Mucosa of descending colon (tissue), 3 donors: ENCODE measurements at regions not wholly inside any gene's neighbourhood (a gene's known extent, or its start where the extent isn't known, plus 50 kb on each side); places are given as distances from the start of the nearest gene placed in this dataset.

Source experiments
- ATAC-seq: fragments of 200-7000 bp; cut with Tn5 transposase; one replicate; pipeline ENCODE4 v1.9.1; 2020; ENCODE audit warnings: mild to moderate bottlenecking, moderate library complexity
- DNase-seq, 3 donors: peaks; one replicate each; pipeline ENCODE4 v3.0.0-alpha.2; 2020
- H3K36me3 ChIP-seq: fragments of 200-600 bp; one replicate; pipeline ENCODE4 v1.8.0; 2021; ENCODE audit warnings: low read depth, mild to moderate bottlenecking
- H3K4me1 ChIP-seq: fragments of 200-600 bp; one replicate; pipeline ENCODE4 v1.8.0; 2021; ENCODE audit warnings: low read depth, mild to moderate bottlenecking
- H3K4me3 ChIP-seq: fragments of 200-600 bp; one replicate; pipeline ENCODE4 v1.8.0; 2021; ENCODE audit warnings: mild to moderate bottlenecking
- H3K9me3 ChIP-seq: fragments of 200-600 bp; one replicate; pipeline ENCODE4 v1.8.0; 2021; ENCODE audit warnings: mild to moderate bottlenecking
- intact Hi-C, 2 donors: fragments of 100-400 bp; cut with DNase I in 1 of 2; cut with micrococcal nuclease in 1 of 2; formaldehyde crosslinking; loops; one replicate each; pipeline versions ENCODE4 v1.11.0 to v1.11.1; 2022; cut with DNase I, micrococcal nuclease
- TF ChIP-seq, protein P1 (sequence below): fragments of 200-600 bp; IDR thresholded peaks from one replicate; pipeline ENCODE4 v1.8.0; 2022; ENCODE audit warnings: antibody characterized with exemption, mild to moderate bottlenecking
- donor health status: DM: no; HTN: no; CAD: no; lungs with moderate emphysema.
- donor health status: DM: no; HTN: no; CAD: no.
- donor health status: DM: no; HTN: yes; CAD: no.

DNA sequence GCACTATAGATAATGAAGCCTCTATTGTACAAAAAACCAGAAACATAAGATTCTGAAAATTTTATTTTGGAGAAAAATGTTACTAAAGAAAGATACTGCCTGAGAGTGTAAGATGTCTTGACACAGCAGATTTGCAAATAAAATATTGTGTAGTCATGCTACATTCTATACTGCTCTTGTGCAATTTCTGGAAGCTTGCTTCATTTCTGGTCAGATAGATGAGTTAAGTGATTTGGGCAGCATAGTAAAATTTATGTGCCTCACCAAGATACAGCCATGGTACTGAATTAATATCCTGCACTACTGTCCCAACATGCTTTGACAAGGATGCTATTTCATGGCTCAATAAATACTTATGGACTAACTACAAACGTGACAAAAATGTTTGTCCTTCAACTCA is 55.1 kb upstream of the STARD13 start:
- Histone ChIP-seq H3K4me3 (no peak overlapping the region), H3K36me3 (no peaks in the 10 kb centered on the region), H3K9me3 (no peaks in the 10 kb centered on the region), H3K4me1 (no peaks in the 10 kb centered on the region)
- TF ChIP-seq, protein P1, sequence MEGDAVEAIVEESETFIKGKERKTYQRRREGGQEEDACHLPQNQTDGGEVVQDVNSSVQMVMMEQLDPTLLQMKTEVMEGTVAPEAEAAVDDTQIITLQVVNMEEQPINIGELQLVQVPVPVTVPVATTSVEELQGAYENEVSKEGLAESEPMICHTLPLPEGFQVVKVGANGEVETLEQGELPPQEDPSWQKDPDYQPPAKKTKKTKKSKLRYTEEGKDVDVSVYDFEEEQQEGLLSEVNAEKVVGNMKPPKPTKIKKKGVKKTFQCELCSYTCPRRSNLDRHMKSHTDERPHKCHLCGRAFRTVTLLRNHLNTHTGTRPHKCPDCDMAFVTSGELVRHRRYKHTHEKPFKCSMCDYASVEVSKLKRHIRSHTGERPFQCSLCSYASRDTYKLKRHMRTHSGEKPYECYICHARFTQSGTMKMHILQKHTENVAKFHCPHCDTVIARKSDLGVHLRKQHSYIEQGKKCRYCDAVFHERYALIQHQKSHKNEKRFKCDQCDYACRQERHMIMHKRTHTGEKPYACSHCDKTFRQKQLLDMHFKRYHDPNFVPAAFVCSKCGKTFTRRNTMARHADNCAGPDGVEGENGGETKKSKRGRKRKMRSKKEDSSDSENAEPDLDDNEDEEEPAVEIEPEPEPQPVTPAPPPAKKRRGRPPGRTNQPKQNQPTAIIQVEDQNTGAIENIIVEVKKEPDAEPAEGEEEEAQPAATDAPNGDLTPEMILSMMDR, result no peak
- intact Hi-C loops, result no loop called here
- DNase-seq (no peak), ATAC-seq (no peak)

DNA sequence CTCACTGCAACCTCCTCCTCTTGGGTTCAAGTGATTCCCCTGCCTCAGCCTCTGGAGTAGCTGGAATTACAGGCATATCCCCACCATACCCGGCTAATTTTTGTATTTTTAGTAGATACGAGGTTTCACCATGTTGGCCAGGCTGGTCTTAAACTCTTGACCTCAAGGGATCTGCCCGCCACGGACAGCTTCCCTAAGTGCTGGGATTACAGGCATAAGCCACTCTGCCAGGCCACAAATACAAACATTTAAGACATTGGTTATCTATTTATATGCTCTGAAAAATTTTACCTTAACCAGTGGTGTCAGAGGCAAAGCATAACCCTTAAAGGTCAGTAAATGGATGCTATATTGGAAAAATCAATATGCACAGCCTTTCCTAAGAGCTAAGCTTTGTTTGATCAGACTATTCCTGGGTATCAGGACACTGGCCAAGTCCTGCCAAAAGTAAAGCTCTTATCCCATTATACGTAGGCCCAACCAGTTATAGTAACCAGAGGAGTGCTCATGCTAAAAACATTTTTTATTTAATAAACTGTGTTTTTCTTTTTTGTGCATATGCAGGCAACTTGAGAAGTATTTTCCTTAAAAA is 56.4 kb upstream of the STARD13 start:
- no peaks in the 10 kb centered on the region for H3K4me1 ChIP-seq
- no peaks in the 10 kb centered on the region for H3K9me3 ChIP-seq
- ATAC-seq (no peak), DNase-seq (no peak)
- TF ChIP-seq, protein P1, result no peak
- no peak overlapping the region for H3K4me3 ChIP-seq
- H3K36me3 ChIP-seq, result no peaks in the 10 kb centered on the region
- intact Hi-C loops, result no loop called here

DNA sequence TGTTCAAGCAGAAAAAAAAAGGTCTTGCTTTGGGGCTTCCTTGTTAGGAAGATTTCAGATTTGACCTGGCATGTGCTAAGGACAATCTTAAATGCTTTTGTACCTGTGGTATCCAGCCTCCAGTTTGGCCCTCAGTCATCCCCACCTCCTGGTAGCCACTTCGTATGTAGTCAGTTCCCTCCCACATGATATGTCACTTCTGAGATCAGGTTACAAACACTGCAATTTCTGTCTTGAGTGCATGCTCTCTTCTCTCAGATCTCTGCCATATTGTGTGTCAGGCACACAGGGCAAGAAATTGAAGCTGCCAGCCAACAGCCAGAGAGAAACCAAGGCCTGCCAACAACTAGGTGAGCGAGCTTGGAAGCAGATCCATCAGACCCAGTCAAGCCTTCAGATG is 60.3 kb upstream of the STARD13 start:
- intact Hi-C loops, result no loop called here
- Histone ChIP-seq H3K4me3 (no peak overlapping the region), H3K4me1 (peaks cover 3% of the 10 kb centered on the region), H3K36me3 (no peaks in the 10 kb centered on the region), H3K9me3 (no peaks in the 10 kb centered on the region)
- DNase-seq (no peak), ATAC-seq (no peak)
- TF ChIP-seq, protein P1, result no peak

DNA sequence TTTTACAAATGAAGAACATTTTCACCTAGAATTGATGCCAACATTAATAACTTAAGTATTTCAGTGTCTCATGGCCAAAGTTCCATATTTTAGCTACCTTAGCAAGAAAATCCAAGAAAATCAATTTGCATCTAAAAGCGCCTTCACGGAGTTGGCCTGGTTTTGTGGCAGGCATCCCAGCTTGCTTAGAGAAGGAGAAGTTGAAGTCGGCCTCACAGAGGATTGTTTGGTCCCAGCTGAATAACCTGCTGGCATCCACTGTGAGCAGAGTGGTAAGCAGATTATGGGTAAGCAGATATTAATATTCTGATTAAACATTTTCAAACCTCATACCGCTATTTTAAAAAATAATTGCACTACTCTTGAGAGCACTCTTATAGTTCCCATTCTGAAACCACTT is 62.3 kb upstream of the STARD13 start:
- no peak for DNase-seq
- Histone ChIP-seq H3K36me3 (no peaks in the 10 kb centered on the region), H3K4me3 (no peak overlapping the region), H3K9me3 (no peaks in the 10 kb centered on the region), H3K4me1 (peaks cover 13% of the 10 kb centered on the region)
- no peak for ATAC-seq
- TF ChIP-seq, protein P1, result no peak
- intact Hi-C loops, result no loop called here

DNA sequence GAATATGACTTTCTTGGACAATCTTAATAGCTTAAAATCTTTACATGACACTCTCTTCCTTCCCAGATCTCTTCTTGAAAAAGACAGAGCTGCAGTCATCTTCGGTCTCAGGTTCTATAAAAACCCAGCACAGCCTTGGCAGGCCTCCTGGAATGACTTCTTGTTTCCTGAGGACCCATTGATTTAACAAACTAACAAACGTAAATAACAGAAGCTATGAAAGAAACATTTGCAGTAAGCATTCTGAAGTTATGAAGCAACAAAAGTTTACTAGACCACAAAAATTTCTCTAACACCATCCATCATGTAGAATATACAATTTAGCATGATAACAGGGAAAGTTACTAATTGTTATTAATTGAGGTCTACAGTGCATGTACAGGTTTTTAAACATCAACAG is 62.8 kb upstream of the STARD13 start:
- intact Hi-C loops, result no loop called here
- Histone ChIP-seq H3K4me3 (no peak overlapping the region), H3K4me1 (peaks cover 13% of the 10 kb centered on the region), H3K36me3 (no peaks in the 10 kb centered on the region), H3K9me3 (no peaks in the 10 kb centered on the region)
- DNase-seq (peak in 1 of 3 donors; percentile 21), ATAC-seq (no peak)
- TF ChIP-seq, protein P1, result no peak
